SKM-1 (cell line): ENCODE measurements at regions not wholly inside any gene's neighbourhood (a gene's known extent, or its start where the extent isn't known, plus 50 kb on each side); places are given as distances from the start of the nearest gene placed in this dataset.
"Not testable (repeated sequence)": the region's sequence is repeated elsewhere in the genome, so short reads cannot be mapped to it uniquely, and the experiment has no call there.

Experiments used
- DNase-seq: peaks from one replicate; lab custom pipeline; 2025; ENCODE audit not compliant: unreplicated experiment; lab: John Stamatoyannopoulos, UW

DNA sequence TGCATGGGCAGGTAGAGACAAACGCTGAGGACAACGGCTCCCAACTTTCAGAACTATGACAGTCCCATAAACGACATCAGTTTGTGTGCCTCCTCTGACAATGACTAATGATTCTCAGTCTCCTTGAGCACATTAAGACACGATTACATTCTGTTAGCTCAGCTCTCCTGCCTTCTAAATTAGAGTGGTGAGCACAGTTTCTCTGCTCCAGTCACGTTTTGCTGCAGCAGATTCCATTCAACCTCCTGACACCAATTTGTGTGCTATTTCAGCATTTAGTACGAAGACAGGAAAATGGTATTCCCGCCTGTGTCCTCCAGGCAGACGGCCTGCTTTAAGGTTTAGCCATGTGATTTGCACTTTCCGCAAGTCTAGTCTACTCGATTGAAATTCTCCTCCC is 458.4 kb upstream of the CFAP20DC start:
- no peak for DNase-seq

DNA sequence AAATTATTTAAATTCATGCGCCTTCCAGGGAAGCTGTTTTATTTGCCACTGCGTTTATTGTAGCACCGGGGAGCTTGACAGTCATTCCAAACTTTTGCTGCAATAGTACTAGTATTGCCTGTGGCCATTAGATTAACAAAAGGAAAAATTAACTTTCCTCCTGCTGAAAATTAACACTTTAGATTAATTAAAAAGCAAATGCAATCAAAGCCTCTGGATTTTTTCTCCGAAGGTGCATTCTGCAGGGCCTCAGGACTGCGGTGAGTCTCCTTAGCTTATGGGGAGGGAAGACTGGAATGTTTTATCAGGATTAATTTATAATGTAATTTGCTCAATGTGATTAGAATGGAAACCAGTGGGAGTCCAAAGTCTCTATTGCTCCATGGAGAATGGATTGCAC is 456.4 kb upstream of the CFAP20DC start:
- DNase-seq, result no peak

DNA sequence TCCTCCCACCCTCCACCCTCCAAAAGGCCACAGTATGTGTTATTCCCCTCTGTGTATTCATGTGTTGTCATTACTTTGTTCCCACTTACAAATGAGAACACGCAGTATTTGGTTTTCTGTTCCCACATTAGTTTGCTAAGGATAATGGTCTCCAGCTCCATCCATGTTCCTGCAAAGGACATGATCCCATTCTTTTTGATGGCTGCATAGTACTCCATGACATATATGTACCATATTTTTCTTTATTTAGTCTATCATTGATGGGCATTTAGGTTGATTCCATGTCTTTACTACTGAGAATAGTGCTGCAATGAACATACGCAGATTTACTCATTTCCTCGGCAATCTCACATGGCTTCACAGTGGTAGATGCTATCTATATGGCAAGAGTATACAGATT is 453.6 kb upstream of the CFAP20DC start:
- DNase-seq, result no peak

DNA sequence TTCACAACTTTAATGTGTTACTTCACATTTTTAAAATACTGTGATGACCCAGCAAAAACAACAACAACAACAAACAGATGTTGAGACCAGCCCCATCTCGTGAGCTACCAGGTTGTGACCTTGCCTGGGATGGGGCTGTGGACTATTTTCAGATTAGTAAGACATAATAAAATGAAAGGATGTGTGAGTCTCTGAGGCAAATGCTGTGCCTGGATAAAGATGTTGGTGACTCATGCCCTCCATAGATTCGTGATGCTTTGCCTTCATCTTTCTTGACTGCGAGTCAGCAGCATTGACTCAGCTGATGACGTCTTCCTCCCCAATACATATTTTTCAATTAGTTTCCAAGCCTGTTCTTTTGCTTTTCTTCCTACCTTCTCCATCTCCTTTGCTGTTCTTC is 453.0 kb upstream of the CFAP20DC start:
- DNase-seq, result no peak

DNA sequence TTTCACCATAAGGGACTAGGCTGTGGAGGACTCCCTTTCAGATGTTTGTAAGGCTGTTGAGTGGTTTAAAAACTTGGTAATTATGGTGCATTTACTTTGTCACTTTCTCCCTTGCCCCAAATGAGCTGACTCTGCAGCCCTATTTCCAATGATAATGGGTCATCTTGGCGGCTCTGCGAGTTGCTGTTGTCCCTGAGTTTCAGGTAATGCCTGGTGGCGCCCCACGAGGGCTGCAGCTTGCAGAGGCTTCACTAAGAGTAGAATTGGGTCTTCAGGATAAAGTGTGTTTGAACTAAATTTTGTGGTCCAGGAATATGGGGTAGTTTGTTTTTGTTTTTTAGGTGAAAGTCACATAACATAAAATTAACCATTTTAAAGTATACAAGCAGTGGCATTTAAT is 450.1 kb upstream of the CFAP20DC start:
- DNase-seq, result no peak

DNA sequence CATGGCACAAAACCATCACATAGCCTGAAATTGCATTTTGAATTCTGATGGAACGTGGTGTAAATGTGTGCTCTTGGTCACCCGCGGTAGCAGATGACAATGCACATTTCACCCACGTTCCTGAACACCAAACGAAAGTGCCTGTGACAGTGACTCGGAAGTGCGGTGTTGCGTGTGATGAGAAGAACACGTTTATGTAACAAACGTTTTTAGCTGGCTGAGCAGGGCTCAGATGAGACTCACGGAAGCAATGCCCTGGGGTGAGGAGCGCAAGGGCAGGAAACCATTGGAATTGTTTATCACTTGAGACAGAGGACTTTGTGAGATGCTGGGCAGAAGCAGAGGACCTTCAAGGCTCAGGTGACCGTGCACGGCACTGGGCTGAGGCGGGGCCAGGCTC is 449.2 kb upstream of the CFAP20DC start:
- no peak for DNase-seq

DNA sequence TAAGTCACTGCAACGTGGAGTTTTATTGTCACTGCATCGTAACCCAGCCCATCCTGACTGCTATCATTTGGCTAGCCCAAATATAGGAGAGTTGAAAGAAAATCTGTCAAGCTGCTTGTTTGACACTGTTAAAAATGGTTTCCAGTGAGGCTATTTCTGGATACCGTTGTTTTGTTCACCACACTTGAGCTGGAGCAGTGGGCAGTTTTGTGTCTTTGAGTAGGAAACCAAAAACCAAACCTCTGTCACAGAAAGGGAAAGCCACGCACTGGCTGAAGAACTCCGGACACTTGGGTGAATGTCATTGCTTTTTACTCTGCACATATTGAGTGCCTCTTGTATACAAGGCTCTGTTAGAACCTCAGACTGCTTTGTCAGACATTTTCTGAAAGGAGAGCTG is 446.4 kb upstream of the CFAP20DC start:
- DNase-seq, result no peak

DNA sequence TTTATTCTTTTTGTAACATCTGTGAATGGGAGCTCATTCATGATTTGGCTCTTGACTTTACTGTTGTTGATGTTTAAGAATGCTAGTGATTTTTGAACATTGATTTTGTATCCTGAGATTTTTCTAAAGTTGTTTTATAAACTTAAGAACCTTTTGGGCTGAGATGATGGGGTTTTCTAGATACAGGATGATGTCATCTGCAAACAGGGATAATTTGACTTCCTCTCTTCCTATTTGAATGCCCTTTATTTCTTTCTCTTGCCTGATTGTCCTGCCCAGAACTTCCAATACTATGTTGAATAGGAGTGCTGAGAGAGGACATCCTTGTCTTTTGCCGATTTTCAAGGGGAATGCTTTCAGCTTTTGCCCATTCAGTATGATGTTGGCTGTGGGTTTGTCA is 445.1 kb upstream of the CFAP20DC start:
- not testable (repeated sequence) for DNase-seq

DNA sequence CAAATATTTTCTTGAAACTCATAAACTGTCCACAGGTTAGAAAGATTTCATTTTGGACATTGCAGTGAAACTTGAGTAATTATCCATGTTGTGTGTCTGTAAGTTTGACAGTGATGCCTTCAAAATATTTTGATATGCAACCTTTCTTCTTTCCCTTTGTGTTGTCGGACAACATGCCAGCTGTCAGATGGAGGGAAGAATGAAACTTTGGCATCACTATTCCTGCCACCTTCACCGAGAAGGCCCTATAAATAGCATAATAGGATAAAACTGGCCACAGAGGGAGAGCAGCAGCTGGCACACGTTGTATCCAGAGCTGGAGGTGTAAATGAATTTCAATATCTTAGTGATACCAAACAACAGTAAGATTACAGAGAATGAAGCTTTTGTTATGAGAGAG is 436.7 kb upstream of the CFAP20DC start:
- DNase-seq, result no peak

DNA sequence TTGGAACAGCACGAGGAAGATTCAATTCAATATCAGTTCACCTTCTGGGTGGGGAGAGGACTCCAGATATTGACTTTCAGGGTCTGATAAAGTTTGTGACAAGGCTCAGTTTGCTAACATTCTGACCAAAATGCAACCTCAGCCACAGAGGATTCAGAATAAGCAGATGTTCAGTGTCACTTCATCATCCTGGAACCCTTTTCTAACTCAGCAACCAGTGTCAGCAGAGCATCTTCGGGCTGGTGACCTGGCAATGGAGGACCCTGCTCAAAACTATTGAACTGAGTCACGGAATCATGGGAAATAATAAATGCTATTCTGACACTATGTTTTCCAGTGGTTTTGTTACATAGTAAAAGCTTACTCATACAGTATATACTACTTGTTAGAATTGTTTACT is 433.4 kb upstream of the CFAP20DC start:
- DNase-seq, result no peak

DNA sequence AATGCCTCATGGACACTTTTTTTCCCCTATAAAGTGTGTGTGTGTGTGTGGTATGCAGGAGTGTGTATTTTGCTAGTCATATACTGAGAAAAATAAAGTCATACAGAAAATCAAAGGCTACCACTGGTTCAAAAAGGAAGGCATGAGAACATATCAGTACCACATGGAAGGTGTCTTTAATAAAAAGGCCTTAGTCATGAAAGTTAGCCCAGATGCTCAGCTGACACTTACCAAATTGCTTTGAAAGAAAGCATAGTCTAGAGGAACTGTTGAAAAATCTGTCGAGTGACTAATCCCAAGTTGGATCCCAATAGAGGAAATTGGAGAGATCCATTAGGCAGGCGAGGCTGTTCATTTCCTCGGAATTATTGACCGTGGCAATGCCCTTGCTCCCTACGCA is 432.9 kb upstream of the CFAP20DC start:
- no peak for DNase-seq

DNA sequence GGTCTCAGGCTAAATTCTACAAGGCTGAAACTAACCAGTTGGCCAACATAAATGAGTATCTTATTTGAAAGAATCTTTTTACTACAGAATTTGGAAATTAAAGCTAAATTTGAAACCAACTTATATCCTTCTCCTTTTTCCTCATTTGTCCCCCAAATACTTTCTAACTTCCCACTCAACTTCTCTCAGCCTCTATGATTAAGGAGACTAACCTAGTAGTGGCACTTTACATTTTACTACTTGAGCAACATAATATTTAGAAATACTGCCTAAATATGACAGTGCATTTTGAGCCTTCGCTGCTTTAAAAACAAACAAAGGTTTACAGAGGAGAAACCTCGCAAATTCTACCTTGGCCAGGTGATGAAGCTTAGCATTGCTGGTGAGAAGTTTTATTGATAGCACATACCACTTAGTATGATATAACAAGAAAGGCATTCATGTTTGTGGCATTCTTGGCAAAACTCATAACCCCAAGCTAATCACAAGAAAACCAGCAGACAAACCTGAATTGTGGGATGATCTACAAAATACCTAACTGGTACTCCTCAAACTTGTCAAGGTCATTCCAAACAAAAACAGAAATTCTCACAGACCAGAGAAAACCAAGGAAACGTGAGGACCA is 432.1 kb upstream of the CFAP20DC start:
- DNase-seq, result no peak

DNA sequence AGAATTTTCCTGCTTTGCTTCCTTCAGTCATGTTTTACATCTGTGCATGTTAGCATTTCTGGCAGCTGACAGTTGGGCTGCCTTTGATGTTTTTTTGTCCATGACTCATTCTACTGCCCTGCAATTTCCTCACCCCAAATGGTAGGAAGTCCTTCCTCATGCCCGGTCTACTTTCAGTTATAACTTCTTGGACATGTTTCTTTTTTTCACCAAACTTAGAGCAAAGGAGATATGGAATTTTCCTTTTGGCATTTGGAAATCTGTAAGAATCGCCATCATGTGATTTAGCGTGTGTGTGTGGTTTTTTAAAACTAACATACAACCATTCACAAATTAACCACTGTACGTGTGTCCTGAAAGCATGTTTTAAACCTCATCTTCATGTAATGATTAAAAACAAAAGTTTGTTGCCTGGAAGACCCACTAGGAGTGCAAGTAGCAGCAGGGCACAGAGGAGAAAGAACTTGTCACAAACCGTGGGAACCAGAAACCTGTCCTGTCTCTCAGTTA is 430.7 kb upstream of the CFAP20DC start:
- no peak for DNase-seq

DNA sequence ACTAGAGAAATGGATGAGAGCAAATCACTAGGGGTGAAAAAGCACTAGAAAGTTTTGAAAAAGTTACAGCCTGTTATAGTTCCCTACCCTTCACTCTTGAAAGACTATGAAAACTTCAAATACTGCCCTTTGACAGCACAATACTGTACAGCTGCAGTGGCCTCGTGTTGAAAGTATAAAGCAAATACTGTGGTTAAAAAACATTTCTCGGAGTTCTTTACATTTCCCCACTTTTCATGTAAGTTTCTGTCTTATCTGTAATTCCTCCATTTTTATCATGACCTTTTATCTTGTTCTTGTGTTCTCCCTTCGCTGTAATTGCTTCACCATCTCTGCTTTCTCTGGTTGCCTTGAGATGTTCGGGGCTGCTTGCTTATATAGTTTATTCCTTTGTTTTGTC is 423.8 kb upstream of the CFAP20DC start:
- DNase-seq, result no peak

DNA sequence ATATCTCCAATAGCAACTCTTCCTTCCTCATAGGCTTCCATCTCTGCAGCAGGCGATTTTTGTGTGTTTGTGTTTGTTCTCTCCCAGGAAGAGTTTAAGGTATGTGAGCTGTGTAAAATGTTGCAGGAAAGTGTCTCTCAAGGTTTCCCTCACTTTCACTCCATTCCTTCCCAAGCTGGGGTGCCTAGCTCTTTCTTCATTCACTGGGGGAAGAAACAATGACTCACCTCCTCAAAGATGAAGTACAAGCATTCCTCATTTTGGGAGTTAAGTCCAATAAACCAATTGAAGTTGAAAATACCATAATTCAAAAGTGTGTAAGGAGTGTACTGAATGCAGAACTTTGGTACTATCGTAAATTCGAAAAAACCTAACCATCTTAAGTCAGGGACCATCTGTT is 422.7 kb upstream of the CFAP20DC start:
- no peak for DNase-seq

DNA sequence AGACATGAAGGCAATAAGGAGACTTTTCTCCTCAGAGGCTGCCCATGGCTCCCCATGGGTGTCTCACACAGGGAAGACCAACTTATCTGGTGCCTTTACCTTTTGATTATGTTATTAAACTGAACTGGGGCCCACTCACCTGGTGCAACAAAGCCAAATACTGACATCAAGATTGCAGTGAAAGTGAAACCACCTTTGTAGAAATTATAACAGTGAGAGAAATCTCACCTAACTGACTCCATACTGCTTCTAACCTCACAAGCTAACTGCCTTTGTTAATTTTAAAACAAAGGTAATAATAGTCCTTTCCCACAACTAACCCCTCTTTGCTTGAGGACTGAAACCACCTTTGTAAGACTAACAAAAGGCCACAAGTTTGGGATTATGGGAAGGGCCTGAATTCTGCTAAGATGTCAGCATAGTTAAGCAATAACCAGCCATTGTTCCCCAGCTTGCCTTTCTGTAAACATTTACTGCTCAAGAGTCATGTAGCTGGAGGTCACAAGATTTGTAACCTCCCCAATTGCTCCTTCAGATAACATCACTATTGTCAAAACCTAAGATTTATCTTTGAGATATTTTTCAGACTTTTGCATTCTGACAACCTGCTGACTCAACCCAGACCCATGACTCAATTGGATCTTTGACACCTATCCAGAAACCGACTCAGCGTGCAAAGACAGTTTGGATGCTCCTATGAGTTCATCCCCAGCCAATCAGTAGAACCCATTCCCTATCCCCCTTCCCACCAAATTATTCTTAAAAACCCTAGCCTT is 420.3 kb upstream of the CFAP20DC start:
- no peak for DNase-seq

DNA sequence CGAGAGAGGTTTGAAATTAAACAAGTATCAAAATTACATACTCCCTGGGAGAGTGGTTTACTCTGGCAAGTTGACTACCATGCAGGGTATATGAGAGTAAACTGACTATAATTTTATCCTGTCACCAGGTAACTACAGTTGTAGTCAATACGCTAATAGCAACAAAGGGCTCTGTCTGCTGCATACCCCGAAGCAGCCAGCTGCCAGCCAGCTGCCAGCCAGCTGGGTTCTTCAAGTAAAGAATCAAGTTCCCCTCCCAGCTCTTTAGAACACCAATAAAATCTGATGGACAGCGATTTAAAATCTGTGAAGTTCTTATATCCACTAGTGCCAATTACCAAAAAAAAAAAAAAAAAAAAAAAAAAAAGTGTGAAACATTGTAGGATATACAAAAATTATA is 417.7 kb upstream of the CFAP20DC start:
- no peak for DNase-seq

DNA sequence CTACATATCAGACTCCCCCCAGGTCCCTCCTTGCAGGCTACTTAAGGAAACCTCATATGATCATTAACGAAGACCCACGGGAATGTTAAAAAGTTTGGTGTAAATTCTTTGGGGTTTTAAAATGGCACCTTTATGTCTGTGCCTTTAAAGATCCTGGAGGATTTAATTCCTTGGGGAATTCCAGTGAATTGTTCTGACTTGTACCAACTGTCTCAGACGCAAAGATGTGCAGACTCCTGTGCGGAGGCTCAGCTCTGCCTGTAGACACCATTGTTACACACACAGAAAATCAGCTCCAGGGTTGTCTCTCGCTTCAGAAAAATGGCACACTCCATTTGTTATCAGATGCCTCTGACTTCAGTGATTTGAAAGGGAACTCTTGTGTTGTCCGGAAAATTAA is 414.4 kb upstream of the CFAP20DC start:
- DNase-seq, result no peak

DNA sequence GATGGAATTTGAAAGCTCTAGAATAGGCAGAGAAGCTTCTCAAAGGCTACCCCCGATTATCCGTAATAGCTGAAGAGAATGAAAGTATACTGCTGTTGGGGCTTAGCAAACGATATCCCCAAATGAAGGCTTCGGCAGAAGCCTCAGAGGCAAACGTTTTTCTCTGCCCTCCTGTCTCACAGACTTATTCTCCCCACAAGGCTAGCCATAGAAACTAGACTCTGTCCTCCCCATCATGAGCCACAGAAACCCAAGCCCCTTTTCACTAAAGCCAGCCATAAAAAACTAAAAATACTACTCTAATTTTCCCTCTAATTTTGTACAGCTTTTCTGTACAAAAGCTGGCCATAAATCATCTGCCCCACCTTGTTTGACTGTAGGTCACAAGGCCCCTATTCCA is 413.4 kb upstream of the CFAP20DC start:
- no peak for DNase-seq

DNA sequence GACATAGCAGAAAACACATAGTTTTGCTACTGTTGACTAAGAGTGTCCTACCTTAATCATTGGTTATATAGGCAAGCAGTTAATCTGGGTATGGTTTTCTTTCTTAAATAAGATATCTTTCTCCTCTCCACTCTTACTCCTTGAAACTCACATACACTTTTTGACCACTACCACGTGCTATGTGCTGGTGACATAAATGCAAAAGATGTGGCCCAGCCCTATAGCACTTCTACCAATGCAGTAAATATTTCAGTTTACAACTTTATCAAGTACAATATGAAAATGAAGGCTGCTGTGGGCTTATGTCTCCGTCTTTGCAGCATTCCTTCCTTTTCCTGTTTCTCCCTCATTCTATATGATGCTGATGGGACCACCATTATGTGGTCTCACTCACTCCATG is 410.2 kb upstream of the CFAP20DC start:
- no peak for DNase-seq

DNA sequence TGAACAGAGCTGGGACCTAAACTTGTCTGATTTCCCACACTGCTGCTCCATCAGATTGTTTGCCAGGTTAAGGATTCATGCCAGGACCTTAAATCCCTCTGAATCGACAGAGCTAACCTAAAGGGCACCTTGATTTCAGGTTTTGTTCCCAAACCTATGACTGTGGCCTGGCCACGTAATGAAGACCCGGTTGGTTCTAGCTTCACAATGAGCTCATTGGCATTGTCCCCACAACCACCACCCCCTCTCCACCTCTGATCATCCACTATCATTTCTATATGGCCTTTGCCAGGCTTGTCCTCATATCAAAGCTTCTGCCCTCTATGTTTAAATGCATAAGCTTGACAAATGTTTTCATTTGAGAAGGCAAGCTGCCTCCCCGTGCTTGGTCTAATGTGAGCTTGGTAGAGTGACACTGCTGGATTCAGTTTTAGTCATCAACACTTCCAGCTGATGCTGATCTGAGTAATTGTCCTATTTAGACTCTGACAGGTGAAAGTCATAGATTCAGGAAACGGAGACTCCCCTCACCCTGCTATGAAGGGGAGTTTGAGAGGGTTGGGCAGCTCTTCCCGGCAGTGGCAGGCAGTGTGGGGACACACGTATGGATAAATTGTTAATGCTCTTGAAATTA is 407.1 kb upstream of the CFAP20DC start:
- no peak for DNase-seq
